ENCODE measurements at regions not wholly inside any gene's neighbourhood (a gene's known extent, or its start where the extent isn't known, plus 50 kb on each side); places are given as distances from the start of the nearest gene placed in this dataset.
A peak's percentile ranks its signal among the peaks of the same experiment; 100 is the strongest.
"Not testable (repeated sequence)": the region's sequence is repeated elsewhere in the genome, so short reads cannot be mapped to it uniquely, and the experiment has no call there.

GRCh38 chr9:102941868-102942267, 53.3 kb upstream of the CYLC2 start:
- no peak for DNase-seq (ENCODE audit: low spot score)
- FAIRE-seq, result no peak

GRCh38 chr9:102922526-102922925, 72.6 kb upstream of the CYLC2 start:
- DNase-seq (ENCODE audit: low spot score) (no peak), FAIRE-seq (no peak)

DNA sequence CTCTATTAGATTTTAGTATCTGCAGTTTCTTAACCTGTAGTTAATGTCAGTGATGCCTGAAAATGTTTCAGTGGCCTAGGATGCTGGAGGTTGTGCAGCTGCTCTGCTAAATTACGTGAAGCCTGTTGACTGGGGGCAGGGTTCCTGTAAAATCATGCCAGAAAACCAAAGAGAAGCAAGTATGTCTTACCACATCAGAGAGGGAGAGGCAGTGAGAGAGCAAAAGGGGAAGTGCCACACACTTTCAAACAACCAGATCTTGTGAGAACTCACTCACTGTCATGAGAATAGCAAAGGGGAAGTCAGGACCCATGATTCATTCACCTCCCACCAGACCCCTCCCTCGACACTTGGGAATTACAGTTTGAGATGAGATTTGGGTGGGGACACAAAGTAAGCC, 83.9 kb upstream of the CYLC2 start:
- DNase-seq (ENCODE audit: low spot score), result no peak
- no peak for FAIRE-seq

DNA sequence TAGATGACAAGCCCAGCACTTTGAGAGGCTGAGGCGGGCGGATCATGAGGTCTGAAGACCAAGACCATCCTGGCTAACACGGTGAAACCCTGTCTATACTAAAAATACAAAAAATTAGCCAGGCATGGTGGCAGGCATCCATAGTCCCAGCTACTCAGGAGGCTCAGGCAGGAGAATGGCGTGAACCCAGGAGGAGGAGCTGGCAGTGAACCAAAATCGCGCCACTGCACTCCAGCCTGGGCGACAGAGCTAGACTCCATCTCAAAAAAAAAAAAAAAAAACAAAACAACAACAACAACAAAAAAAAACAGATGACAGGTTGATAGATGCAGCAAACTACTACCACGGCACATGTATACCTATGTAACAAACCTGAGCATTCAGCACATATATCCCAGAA, 89.3 kb upstream of the CYLC2 start:
- DNase-seq (ENCODE audit: low spot score); FAIRE-seq: not testable (repeated sequence)

- no peak for FAIRE-seq
- DNase-seq (ENCODE audit: low spot score), result no peak
Measured at GRCh38 chr9:102892025-102892424, 103.1 kb upstream of the CYLC2 start.

DNA sequence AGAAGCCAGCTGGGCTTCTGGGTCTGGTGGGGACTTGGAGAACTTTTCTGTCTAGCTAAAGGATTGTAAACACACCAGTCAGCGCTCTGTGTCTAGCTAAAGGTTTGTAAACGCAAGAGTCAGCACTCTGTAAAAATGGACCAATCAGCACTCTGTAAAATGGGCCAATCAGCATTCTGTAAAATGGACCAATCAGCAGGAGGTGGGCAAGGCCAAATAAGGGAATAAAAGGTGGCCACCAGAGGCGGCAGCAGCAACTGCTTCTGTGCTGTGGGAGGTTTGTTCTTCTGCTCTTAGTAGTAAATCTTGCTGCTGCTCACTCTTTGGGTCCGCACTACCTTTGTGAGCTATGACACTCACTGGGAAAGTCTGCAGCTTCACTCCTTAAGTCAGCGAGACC, 106.4 kb upstream of the CYLC2 start:
- not testable (repeated sequence) for DNase-seq (ENCODE audit: low spot score); FAIRE-seq

GRCh38 chr9:102875687-102876086, 119.4 kb upstream of the CYLC2 start:
- no peak for FAIRE-seq
- no peak for DNase-seq (ENCODE audit: low spot score)

DNA sequence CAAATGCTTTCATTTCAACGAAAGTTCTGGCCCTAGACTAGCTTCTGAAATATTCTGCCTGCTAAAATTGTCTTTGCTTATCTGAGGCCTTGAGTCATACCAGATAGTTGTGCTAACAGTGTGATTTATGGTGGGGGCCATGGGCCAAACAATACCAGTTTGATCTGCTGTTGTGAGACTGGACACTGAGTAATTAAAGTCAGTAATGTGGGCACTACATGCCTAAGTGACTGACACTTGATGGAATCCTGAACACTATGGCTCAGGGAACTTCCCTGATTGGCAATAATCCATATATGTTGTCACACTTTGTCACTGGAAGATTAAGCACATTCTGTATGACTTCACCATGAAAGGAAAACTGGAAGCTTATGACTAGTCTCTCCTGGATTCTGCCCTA, 127.6 kb upstream of the CYLC2 start:
- DNase-seq (ENCODE audit: low spot score), result peak; percentile 100

GRCh38 chr9:102862478-102862877, 132.7 kb upstream of the CYLC2 start:
- no peak for FAIRE-seq
- no peak for DNase-seq (ENCODE audit: low spot score)

More for the DNA sequence above, 127.6 kb upstream of the CYLC2 start:
- FAIRE-seq, result peak; percentile 93

- FAIRE-seq, result no peak
- no peak for DNase-seq (ENCODE audit: low spot score)
Measured at GRCh38 chr9:102855641-102856040, 139.5 kb upstream of the CYLC2 start.

- no peak for DNase-seq (ENCODE audit: low spot score)
- no peak for FAIRE-seq
Measured at GRCh38 chr9:102845827-102846371, 149.2 kb upstream of the CYLC2 start.

GRCh38 chr9:102844716-102845115, 150.4 kb upstream of the CYLC2 start:
- DNase-seq (ENCODE audit: low spot score) (no peak), FAIRE-seq (no peak)

DNA sequence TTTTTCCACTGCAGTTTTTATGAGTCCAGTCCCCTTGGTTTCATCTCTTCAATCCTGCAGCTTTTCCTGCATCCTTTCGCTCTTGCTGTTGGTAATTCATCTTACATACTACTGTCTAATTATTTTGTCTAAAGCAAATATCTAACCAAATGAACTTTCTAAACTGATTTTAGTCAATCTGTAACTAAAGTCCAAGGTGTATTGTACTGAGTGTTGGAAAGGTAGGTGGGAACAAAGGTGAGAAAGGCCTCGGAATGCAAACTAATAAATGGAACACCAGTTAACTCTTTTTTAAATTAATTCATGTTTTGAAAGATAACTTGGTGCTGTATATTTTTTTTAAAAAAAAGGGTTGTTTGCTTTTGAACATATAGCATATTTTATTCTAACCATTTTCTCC, 152.7 kb upstream of the CYLC2 start:
- no peak for FAIRE-seq
- no peak for DNase-seq (ENCODE audit: low spot score)

GRCh38 chr9:102841376-102841775, 153.8 kb upstream of the CYLC2 start:
- FAIRE-seq (no peak), DNase-seq (ENCODE audit: low spot score) (no peak)

GRCh38 chr9:102840335-102840734, 154.8 kb upstream of the CYLC2 start:
- FAIRE-seq (no peak), DNase-seq (ENCODE audit: low spot score) (no peak)

DNA sequence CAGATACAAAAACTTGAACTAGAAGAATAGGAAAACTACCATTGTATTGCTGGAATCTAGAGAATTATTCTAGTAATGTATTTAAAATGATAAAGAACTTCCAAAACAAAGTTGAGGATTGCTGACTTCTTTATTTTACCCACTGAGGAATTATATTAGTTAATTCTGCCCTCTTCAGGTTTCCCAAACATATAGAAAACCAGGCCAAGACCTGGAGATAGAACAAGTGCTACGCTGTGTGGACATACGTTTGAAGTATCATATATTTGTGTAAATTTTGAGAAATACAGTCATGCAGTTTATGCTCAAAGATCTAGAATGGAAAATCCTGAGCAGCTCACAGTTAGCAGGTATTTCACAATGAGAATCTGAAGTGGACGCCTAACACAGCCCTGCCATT, 162.3 kb upstream of the CYLC2 start:
- FAIRE-seq, result no peak
- DNase-seq (ENCODE audit: low spot score), result no peak

- no peak for FAIRE-seq
- DNase-seq (ENCODE audit: low spot score), result no peak
Measured at GRCh38 chr9:102796244-102796643, 198.9 kb upstream of the CYLC2 start.

GRCh38 chr9:102795532-102795931, 199.6 kb upstream of the CYLC2 start:
- FAIRE-seq (no peak), DNase-seq (ENCODE audit: low spot score) (no peak)

GRCh38 chr9:102779356-102779755, 215.8 kb upstream of the CYLC2 start:
- DNase-seq (ENCODE audit: low spot score) (no peak), FAIRE-seq (no peak)

- DNase-seq (ENCODE audit: low spot score) (no peak), FAIRE-seq (no peak)
Measured at GRCh38 chr9:102778746-102779145, 216.4 kb upstream of the CYLC2 start.

- DNase-seq (ENCODE audit: low spot score), result no peak
- no peak for FAIRE-seq
Measured at GRCh38 chr9:102770704-102771103, 224.4 kb upstream of the CYLC2 start.

DNA sequence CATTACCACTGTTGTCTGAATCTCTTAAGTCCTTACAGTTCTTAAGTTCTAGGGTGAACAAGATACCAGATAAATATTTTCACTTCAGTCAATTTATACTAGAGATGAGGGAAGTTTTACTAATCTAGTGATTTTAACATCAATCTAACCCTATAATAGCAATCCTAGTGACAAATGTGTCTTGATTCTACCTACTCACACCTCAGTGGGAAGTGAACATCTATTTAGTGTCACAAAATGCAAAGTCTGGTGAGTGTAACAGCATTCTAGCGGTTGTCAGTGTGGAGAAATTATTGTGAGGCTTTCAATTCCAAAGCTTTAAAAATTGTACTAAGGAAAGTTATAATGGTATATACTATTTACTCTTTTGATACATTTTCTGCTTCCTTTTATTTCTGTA, 225.8 kb upstream of the CYLC2 start:
- no peak for DNase-seq (ENCODE audit: low spot score)
- no peak for FAIRE-seq

DNA sequence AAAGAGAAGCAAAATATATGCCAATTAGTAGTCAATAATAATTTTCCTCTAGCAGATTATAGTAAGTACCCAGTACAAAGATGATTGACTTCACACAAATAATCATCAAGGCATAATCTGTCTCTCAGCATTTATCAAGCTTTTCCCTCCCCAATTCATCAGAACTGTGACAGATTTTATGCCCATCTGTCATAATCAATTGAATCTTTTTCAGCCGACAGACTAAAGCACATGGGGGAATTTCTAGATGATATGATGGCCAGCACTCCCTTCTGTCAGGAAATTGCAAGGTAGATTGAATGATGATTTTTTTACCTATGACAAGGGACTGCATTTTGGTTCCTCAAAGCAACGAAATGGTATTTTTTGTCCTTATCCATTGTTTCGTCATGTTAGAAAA, 227.1 kb upstream of the CYLC2 start:
- no peak for DNase-seq (ENCODE audit: low spot score)
- no peak for FAIRE-seq

- FAIRE-seq, result no peak
- DNase-seq (ENCODE audit: low spot score), result no peak
Measured at GRCh38 chr9:102767076-102767475, 228.1 kb upstream of the CYLC2 start.

Measured in RCC 7860 (cell line).